ENCODE measurements at regions not wholly inside any gene's neighbourhood (a gene's known extent, or its start where the extent isn't known, plus 50 kb on each side); places are given as distances from the start of the nearest gene placed in this dataset.

DNA sequence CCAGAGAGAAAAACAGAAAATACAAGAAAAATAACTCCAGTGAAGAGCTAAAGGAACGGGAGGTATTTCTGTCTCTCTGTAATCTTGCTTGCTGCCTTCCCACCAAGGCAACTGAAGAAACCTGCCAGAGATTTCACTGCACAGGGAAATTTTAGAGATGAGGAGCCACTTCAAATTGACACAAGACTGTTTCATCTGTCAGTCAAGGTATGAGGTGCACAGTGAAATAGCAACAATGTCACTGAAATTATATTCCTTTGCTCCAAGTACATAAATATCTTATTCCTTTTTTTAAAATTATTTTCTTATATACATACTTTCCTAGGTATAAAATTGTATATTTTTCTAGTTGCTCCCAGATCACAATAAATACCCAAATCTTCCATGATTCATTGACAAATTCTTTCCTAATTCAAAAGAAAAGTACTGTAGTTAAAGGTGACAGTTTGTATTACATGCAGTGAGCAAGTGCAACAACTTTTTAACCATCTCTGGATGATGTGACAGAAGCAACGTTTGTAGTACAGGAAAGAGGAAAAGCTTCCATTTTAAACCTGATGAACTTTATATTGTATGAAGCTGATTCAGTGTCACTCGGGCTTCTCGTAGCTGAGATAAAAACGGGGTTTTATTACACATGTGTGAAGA is 563.4 kb downstream of the TUSC7 start:
- H3K23me2 ChIP-seq (ENCODE audit: low read depth, low read length), result no peaks in the 10 kb centered on the region
- no peak overlapping the region for H3K56ac ChIP-seq (replicated peaks; ENCODE audit: insufficient read length, low read depth, low read length)
- no peak overlapping the region for H2BK15ac ChIP-seq (ENCODE audit: low read length)
- no peak overlapping the region for H2BK5ac ChIP-seq (ENCODE audit: low read depth, low read length)
- no peak overlapping the region for H3K27ac ChIP-seq (ENCODE audit: low read depth, low read length)
- no peaks in the 10 kb centered on the region for H3K79me1 ChIP-seq (ENCODE audit: low read depth, low read length)
- no peak overlapping the region for H2BK120ac ChIP-seq (replicated peaks; ENCODE audit: low read depth, low read length)
- no peak overlapping the region for H3K4me2 ChIP-seq (ENCODE audit: insufficient read depth in 1 of 2, low read depth in 2 of 2, low read length in 2 of 2)
- H3K36me3 ChIP-seq (ENCODE audit: control insufficient read depth in 2 of 4, insufficient read depth in 4 of 4, low read length in 3 of 4), result no peaks in the 10 kb centered on the region
- no peak overlapping the region for H3K14ac ChIP-seq (ENCODE audit: insufficient read length)
- no peak overlapping the region for H2BK12ac ChIP-seq (ENCODE audit: low read depth, low read length)
- H2BK20ac ChIP-seq (ENCODE audit: low read length), result no peak overlapping the region
- FAIRE-seq (no peak), DNase-seq (ENCODE audit: low read depth in 1 of 2, low spot score in 2 of 2) (no peak)
- ChIA-PET POLR2A (ENCODE audit: partially characterized antibody) (no interaction called here), CTCF (ENCODE audit: partially characterized antibody) (interaction anchor here (0.9 kb wide), 2 partner anchors 9 to 16 kb away, joined by 3 read pairs; no protein-coding TSS in a partner anchor)
- H2AFZ ChIP-seq (ENCODE audit: low read length), result no peak overlapping the region
- no peak overlapping the region for H4K8ac ChIP-seq (ENCODE audit: extremely low read depth, insufficient read depth, low read length)
- H4K20me1 ChIP-seq (replicated peaks in 1 of 2; ENCODE audit: control insufficient read depth in 1 of 2, insufficient read depth in 2 of 2, low read length in 2 of 2), result no peaks in the 10 kb centered on the region
- H2AK5ac ChIP-seq (ENCODE audit: low read depth, low read length), result no peak overlapping the region
- H3K27me3 ChIP-seq (replicated peaks in 1 of 4; ENCODE audit: control insufficient read depth in 3 of 4, extremely low read depth in 1 of 4, insufficient read depth in 3 of 4, low read length in 3 of 4), result no peaks in the 10 kb centered on the region
- WGBS, 2 experiments (ENCODE audit: extremely low coverage in 1 of 2, insufficient coverage in 1 of 2, insufficient read length in 1 of 2, insufficient replicate concordance in 2 of 2, low coverage in 1 of 2, low lambda C conversion rate in 2 of 2, missing lambda C conversion rate in 1 of 2), result 92% methylated on average over 5 of the region's 5 CpGs; no CpG with 5 or more reads in 1 of the 2 experiments
- H4K91ac ChIP-seq (replicated peaks; ENCODE audit: insufficient read length, low read length), result no peak overlapping the region
- H3K9me3 ChIP-seq (ENCODE audit: insufficient read depth in 2 of 2, low read depth in 1 of 2, low read length in 1 of 2), result no peaks in the 10 kb centered on the region
- peaks cover 0 to 4% (median 0%) of the 10 kb centered on the region in 4 experiments; a peak in 1 of 7 replicates for H3K4me1 ChIP-seq (replicated peaks in 1 of 4; ENCODE audit: control insufficient read depth in 3 of 4, insufficient read depth in 4 of 4, low read length in 3 of 4)
- H3K4me3 ChIP-seq (ENCODE audit: extremely low read depth in 1 of 4, insufficient read depth in 2 of 4, low read depth in 3 of 4, low read length in 4 of 4), result no peak overlapping the region
- H3K23ac ChIP-seq (ENCODE audit: insufficient read length), result no peak overlapping the region
- no peak overlapping the region for H3K9ac ChIP-seq (replicated peaks in 1 of 4; ENCODE audit: extremely low read depth in 1 of 4, low read depth in 3 of 4, low read length in 3 of 4)
- H3K18ac ChIP-seq (ENCODE audit: extremely low read depth, low read length), result no peak overlapping the region
- no peaks in the 10 kb centered on the region for H3K79me2 ChIP-seq (ENCODE audit: control insufficient read depth in 1 of 2, insufficient read depth in 2 of 2, low read length in 2 of 2)
- no peak overlapping the region for H4K5ac ChIP-seq (ENCODE audit: insufficient read length, low read depth, low read length)
- H3K4ac ChIP-seq (replicated peaks; ENCODE audit: insufficient read length, low read depth, low read length), result no peak overlapping the region
- TF ChIP-seq BACH1 (IDR thresholded peaks at IDR 0.05; ENCODE audit: low read length), result no peak
- TF ChIP-seq CTBP2 (IDR thresholded peaks at IDR 0.05; ENCODE audit: borderline replicate concordance, insufficient read depth, insufficient read length, low read length), result no peak
- no peak for TF ChIP-seq POLR2AphosphoS5 (IDR thresholded peaks at IDR 0.05; ENCODE audit: low read depth, low read length)
- no peak for TF ChIP-seq FOSL1 (IDR thresholded peaks at IDR 0.05; ENCODE audit: insufficient read depth, low read depth, low read length)
- TF ChIP-seq, protein P1, sequence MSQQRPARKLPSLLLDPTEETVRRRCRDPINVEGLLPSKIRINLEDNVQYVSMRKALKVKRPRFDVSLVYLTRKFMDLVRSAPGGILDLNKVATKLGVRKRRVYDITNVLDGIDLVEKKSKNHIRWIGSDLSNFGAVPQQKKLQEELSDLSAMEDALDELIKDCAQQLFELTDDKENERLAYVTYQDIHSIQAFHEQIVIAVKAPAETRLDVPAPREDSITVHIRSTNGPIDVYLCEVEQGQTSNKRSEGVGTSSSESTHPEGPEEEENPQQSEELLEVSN (IDR thresholded peaks at IDR 0.05), result no peak
- TF ChIP-seq, protein P2, sequence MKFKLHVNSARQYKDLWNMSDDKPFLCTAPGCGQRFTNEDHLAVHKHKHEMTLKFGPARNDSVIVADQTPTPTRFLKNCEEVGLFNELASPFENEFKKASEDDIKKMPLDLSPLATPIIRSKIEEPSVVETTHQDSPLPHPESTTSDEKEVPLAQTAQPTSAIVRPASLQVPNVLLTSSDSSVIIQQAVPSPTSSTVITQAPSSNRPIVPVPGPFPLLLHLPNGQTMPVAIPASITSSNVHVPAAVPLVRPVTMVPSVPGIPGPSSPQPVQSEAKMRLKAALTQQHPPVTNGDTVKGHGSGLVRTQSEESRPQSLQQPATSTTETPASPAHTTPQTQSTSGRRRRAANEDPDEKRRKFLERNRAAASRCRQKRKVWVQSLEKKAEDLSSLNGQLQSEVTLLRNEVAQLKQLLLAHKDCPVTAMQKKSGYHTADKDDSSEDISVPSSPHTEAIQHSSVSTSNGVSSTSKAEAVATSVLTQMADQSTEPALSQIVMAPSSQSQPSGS (IDR thresholded peaks at IDR 0.05; ENCODE audit: low read length), result no peak
- no peak for TF ChIP-seq RNF2 (IDR thresholded peaks at IDR 0.05; ENCODE audit: borderline replicate concordance, low read depth, low read length, missing control alignments, poor library complexity, severe bottlenecking)
- no peak for TF ChIP-seq HDAC2 (IDR thresholded peaks at IDR 0.05; ENCODE audit: borderline replicate concordance in 1 of 2, low read depth in 2 of 2, low read length in 2 of 2)
- no peak for TF ChIP-seq KDM4A (IDR thresholded peaks at IDR 0.05; ENCODE audit: low read depth, low read length, severe bottlenecking)
- TF ChIP-seq SIRT6 (IDR thresholded peaks at IDR 0.05; ENCODE audit: low read length), result no peak
